ENCODE measurements at regions not wholly inside any gene's neighbourhood (a gene's known extent, or its start where the extent isn't known, plus 50 kb on each side); places are given as distances from the start of the nearest gene placed in this dataset.

GRCh38 chr3:18208091-18208490 lies 217.0 kb downstream of the SATB1 start:
- TF ChIP-seq, protein P1, sequence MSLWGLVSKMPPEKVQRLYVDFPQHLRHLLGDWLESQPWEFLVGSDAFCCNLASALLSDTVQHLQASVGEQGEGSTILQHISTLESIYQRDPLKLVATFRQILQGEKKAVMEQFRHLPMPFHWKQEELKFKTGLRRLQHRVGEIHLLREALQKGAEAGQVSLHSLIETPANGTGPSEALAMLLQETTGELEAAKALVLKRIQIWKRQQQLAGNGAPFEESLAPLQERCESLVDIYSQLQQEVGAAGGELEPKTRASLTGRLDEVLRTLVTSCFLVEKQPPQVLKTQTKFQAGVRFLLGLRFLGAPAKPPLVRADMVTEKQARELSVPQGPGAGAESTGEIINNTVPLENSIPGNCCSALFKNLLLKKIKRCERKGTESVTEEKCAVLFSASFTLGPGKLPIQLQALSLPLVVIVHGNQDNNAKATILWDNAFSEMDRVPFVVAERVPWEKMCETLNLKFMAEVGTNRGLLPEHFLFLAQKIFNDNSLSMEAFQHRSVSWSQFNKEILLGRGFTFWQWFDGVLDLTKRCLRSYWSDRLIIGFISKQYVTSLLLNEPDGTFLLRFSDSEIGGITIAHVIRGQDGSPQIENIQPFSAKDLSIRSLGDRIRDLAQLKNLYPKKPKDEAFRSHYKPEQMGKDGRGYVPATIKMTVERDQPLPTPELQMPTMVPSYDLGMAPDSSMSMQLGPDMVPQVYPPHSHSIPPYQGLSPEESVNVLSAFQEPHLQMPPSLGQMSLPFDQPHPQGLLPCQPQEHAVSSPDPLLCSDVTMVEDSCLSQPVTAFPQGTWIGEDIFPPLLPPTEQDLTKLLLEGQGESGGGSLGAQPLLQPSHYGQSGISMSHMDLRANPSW (CRISPR knock-in tag; conservative IDR thresholded peaks at IDR 0.05; ENCODE audit: low read depth), result no peak
- TF ChIP-seq, protein P2, sequence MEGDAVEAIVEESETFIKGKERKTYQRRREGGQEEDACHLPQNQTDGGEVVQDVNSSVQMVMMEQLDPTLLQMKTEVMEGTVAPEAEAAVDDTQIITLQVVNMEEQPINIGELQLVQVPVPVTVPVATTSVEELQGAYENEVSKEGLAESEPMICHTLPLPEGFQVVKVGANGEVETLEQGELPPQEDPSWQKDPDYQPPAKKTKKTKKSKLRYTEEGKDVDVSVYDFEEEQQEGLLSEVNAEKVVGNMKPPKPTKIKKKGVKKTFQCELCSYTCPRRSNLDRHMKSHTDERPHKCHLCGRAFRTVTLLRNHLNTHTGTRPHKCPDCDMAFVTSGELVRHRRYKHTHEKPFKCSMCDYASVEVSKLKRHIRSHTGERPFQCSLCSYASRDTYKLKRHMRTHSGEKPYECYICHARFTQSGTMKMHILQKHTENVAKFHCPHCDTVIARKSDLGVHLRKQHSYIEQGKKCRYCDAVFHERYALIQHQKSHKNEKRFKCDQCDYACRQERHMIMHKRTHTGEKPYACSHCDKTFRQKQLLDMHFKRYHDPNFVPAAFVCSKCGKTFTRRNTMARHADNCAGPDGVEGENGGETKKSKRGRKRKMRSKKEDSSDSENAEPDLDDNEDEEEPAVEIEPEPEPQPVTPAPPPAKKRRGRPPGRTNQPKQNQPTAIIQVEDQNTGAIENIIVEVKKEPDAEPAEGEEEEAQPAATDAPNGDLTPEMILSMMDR (IDR thresholded peaks at IDR 0.05), result no peak
- TF ChIP-seq, protein P3, sequence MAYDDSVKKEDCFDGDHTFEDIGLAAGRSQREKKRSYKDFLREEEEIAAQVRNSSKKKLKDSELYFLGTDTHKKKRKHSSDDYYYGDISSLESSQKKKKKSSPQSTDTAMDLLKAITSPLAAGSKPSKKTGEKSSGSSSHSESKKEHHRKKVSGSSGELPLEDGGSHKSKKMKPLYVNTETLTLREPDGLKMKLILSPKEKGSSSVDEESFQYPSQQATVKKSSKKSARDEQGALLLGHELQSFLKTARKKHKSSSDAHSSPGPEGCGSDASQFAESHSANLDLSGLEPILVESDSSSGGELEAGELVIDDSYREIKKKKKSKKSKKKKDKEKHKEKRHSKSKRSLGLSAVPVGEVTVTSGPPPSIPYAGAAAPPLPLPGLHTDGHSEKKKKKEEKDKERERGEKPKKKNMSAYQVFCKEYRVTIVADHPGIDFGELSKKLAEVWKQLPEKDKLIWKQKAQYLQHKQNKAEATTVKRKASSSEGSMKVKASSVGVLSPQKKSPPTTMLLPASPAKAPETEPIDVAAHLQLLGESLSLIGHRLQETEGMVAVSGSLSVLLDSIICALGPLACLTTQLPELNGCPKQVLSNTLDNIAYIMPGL (CRISPR knock-in tag; IDR thresholded peaks at IDR 0.05), result no peak

Measured in WTC11 (cell line).